HEK293T (cell line): ENCODE measurements at regions not wholly inside any gene's neighbourhood (a gene's known extent, or its start where the extent isn't known, plus 50 kb on each side); places are given as distances from the start of the nearest gene placed in this dataset.

Experiments
- CTCF ChIA-PET: fragments of 350-600 bp; formaldehyde crosslinking; extraction: SDS; loops from one replicate; lab custom pipeline; 2021; ENCODE audit warnings: antibody characterized with exemption, inconsistent platforms; lab: Yijun Ruan, JAX
- POLR2A ChIA-PET: fragments of 350-600 bp; formaldehyde crosslinking; extraction: SDS; loops from one replicate; lab custom pipeline; 2020; ENCODE audit warnings: antibody characterized with exemption, inconsistent platforms; lab: Yijun Ruan, JAX
- DNase-seq: peaks from one replicate; pipeline ENCODE4 v3.0.0; 2012; ENCODE audit warnings: mixed read lengths; ENCODE audit errors: extremely low spot score
- ARNT ChIP-seq: fragments of 450-650 bp; IDR thresholded peaks from 2 replicates; pipeline ENCODE4 v1.6.1; 2017; ENCODE audit warnings: mild to moderate bottlenecking
- BHLHE40 ChIP-seq: fragments of 450-650 bp; IDR thresholded peaks from 2 replicates; pipeline ENCODE4 v1.6.1; 2016; ENCODE audit warnings: mild to moderate bottlenecking, moderate library complexity, borderline replicate concordance
- CTBP1 ChIP-seq: fragments of 450-650 bp; IDR thresholded peaks from 2 replicates; pipeline ENCODE4 v1.6.1; 2016; ENCODE audit warnings: borderline replicate concordance
- ELF4 ChIP-seq: fragments of 450-650 bp; IDR thresholded peaks from 2 replicates; pipeline ENCODE4 v1.6.1; 2017; ENCODE audit warnings: antibody characterized with exemption
- FOXA1 ChIP-seq: fragments of 450-650 bp; IDR thresholded peaks from 2 replicates; pipeline ENCODE4 v1.6.1; 2016; ENCODE audit warnings: mild to moderate bottlenecking
- FOXK2 ChIP-seq: fragments of 450-650 bp; IDR thresholded peaks from 2 replicates; pipeline ENCODE4 v1.6.1; 2016; ENCODE audit warnings: mild to moderate bottlenecking
- FOXM1 ChIP-seq: fragments of 450-650 bp; IDR thresholded peaks from 2 replicates; pipeline ENCODE4 v1.6.1; 2017; ENCODE audit warnings: mild to moderate bottlenecking, borderline replicate concordance
- HDGF ChIP-seq: fragments of 450-650 bp; IDR thresholded peaks from 2 replicates; pipeline ENCODE4 v1.6.1; 2017; ENCODE audit warnings: antibody characterized with exemption, borderline replicate concordance
- L3MBTL2 ChIP-seq: fragments of 450-650 bp; conservative IDR thresholded peaks from 2 replicates; pipeline ENCODE4 v1.6.1; 2016; ENCODE audit warnings: mild to moderate bottlenecking
- LEF1 ChIP-seq: fragments of 450-650 bp; IDR thresholded peaks from 2 replicates; pipeline ENCODE4 v1.6.1; 2017; ENCODE audit warnings: mild to moderate bottlenecking, borderline replicate concordance
- NFRKB ChIP-seq: fragments of 450-650 bp; IDR thresholded peaks from 2 replicates; pipeline ENCODE4 v1.6.1; 2016; ENCODE audit warnings: mild to moderate bottlenecking, moderate library complexity
- SP1 ChIP-seq: fragments of 450-650 bp; IDR thresholded peaks from 2 replicates; pipeline ENCODE4 v1.6.1; 2017
- SUZ12 ChIP-seq: fragments of 450-650 bp; IDR thresholded peaks from 2 replicates; pipeline ENCODE4 v1.6.1; 2016; ENCODE audit warnings: mild to moderate bottlenecking
- TARDBP ChIP-seq: fragments of 450-650 bp; IDR thresholded peaks from 2 replicates; pipeline ENCODE4 v1.6.1; 2016
- ZNF384 ChIP-seq: fragments of 450-650 bp; IDR thresholded peaks from 2 replicates; pipeline ENCODE4 v1.6.1; 2016
- TF ChIP-seq, protein P1 (sequence below): fragments of 450-650 bp; IDR thresholded peaks from 2 replicates; pipeline ENCODE4 v1.6.1; 2016

DNA sequence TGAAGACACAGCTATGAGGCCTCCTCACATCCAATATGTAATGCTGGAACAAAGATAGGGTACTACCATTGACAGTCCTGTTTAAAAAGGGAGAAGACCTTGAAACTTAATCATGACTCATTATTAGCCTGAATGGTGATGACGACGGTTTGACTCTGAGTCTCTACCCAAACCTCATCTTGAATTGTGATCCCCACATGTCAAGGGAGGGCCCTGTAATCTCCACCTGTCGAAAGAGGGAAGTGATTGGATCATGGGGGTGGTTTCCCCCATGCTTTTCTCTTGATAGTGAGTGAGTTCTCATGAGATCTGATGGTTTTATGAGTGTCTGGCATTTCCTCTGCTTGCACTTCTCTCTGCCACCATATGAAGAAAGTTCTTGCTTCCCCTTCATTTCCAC is 395.3 kb upstream of the CPEB2 start:
- POLR2A ChIA-PET = no interaction called here
- TF ChIP-seq LEF1 = no peak
- no peak for TF ChIP-seq CTBP1
- TF ChIP-seq, protein P1, sequence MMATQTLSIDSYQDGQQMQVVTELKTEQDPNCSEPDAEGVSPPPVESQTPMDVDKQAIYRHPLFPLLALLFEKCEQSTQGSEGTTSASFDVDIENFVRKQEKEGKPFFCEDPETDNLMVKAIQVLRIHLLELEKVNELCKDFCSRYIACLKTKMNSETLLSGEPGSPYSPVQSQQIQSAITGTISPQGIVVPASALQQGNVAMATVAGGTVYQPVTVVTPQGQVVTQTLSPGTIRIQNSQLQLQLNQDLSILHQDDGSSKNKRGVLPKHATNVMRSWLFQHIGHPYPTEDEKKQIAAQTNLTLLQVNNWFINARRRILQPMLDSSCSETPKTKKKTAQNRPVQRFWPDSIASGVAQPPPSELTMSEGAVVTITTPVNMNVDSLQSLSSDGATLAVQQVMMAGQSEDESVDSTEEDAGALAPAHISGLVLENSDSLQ = no peak
- no peak for TF ChIP-seq BHLHE40
- no peak for TF ChIP-seq FOXM1
- TF ChIP-seq L3MBTL2 = no peak
- no peak for TF ChIP-seq HDGF
- no peak for TF ChIP-seq FOXA1
- TF ChIP-seq ELF4 = no peak
- no peak for TF ChIP-seq ARNT
- TF ChIP-seq SP1 = no peak
- no peak for TF ChIP-seq ZNF384
- TF ChIP-seq NFRKB = no peak
- TF ChIP-seq FOXK2 = no peak
- no peak for DNase-seq
- CTCF ChIA-PET = no interaction called here

- TF ChIP-seq, protein P1 = no peak
- TF ChIP-seq ZNF384 (no peak), FOXM1 (no peak), TARDBP (no peak), BHLHE40 (no peak), FOXK2 (no peak)
- POLR2A ChIA-PET = no interaction called here
- no peak for DNase-seq
- CTCF ChIA-PET = no interaction called here
These were observed 394.7 kb upstream of the CPEB2 start for GRCh38 chr4:14607578-14607977.

- ChIA-PET POLR2A (no interaction called here), CTCF (no interaction called here)
- DNase-seq = no peak
- TF ChIP-seq L3MBTL2 (no peak), FOXA1 (no peak), FOXK2 (no peak), ARNT (no peak), CTBP1 (no peak), ELF4 (no peak), NFRKB (no peak)
- TF ChIP-seq, protein P1 = no peak
These were observed 393.7 kb upstream of the CPEB2 start for GRCh38 chr4:14608630-14609029.

- ChIA-PET POLR2A (no interaction called here), CTCF (no interaction called here)
- no peak for TF ChIP-seq FOXM1
- TF ChIP-seq HDGF = no peak
- no peak for TF ChIP-seq ZNF384
- TF ChIP-seq BHLHE40 = no peak
- no peak for TF ChIP-seq ARNT
- no peak for TF ChIP-seq ELF4
- no peak for TF ChIP-seq LEF1
- no peak for DNase-seq
These were observed 387.4 kb upstream of the CPEB2 start for GRCh38 chr4:14614840-14615239.

DNA sequence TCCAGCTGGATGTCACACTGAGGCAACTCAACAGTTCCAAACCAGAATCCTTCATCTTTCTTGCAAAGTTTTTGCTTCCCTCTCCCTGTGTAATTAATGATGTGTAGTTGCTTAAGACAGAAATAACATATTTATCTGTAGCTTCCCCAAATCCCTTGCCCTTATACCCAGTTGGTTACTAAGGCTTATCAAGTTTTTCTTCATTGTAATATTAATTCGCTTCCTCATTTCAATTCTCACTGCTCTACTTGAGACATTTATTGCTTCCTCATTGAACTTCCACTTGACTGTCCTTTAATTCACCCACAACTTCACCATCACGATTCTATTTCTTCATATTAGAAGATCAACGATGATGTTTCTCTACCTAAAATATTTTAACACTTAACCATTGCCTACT is 386.6 kb upstream of the CPEB2 start:
- no peak for TF ChIP-seq SUZ12
- no peak for TF ChIP-seq L3MBTL2
- TF ChIP-seq ELF4 = no peak
- TF ChIP-seq, protein P1 = no peak
- no peak for TF ChIP-seq SP1
- no peak for TF ChIP-seq CTBP1
- TF ChIP-seq FOXK2 = no peak
- no peak for TF ChIP-seq FOXM1
- no peak for TF ChIP-seq HDGF
- no peak for TF ChIP-seq NFRKB
- no peak for TF ChIP-seq BHLHE40
- TF ChIP-seq LEF1 = no peak
- TF ChIP-seq ARNT = no peak
- no peak for TF ChIP-seq FOXA1
- TF ChIP-seq ZNF384 = no peak
- ChIA-PET CTCF (no interaction called here), POLR2A (no interaction called here)
- DNase-seq = no peak

DNA sequence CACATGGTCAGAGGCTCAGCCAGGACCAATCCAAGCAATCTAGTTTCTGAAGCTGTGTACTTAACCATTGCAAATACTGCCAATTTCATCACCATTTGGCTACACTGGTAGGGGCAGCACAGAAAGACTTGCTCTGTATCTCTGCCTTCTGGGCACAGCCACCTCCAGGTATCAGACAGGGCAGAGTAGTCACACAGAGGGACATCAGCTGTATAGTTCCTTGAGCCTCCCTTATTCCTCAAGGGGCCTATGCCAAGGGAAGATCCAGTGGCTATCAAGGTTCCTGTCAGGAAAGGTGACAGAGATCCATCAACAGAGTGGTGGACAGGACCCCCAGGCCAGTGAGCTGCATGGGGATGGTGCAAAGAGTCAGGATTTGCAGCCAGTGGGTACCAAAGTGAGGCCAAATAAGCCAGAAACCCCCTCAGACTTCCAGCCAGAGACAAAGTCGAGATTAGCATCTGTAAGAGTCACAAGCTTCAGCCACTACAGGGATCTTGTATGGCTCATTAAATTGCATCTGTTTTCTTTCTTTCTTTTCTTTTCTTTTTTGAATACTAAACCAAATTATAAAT is 381.6 kb upstream of the CPEB2 start:
- DNase-seq = no peak
- TF ChIP-seq FOXA1 (no peak), ELF4 (no peak), CTBP1 (no peak), NFRKB (no peak), SUZ12 (no peak), FOXK2 (no peak), HDGF (no peak), TARDBP (no peak), L3MBTL2 (no peak), ARNT (no peak), FOXM1 (no peak), ZNF384 (no peak), SP1 (no peak), LEF1 (no peak)
- CTCF ChIA-PET = no interaction called here
- POLR2A ChIA-PET = no interaction called here
